ENCODE measurements at regions not wholly inside any gene's neighbourhood (a gene's known extent, or its start where the extent isn't known, plus 50 kb on each side); places are given as distances from the start of the nearest gene placed in this dataset.
"Not testable (repeated sequence)": the region's sequence is repeated elsewhere in the genome, so short reads cannot be mapped to it uniquely, and the experiment has no call there.

GRCh38 chr10:28179743-28180099 lies 123.1 kb downstream of the MPP7 start:
- Mint-ChIP-seq H3K9me3 (no peaks in the 10 kb centered on the region), H3K27ac (no peak overlapping the region), H3K4me1 (ENCODE audit: low read depth in 2 of 2) (peaks cover 23 to 27% of the 10 kb centered on the region in 2 donors), H3K27me3 (no peaks in the 10 kb centered on the region), H3K4me3 (peak overlapping the region; percentile 84), H3K36me3 (no peaks in the 10 kb centered on the region)
- ATAC-seq: no peak
- DNase-seq (ENCODE audit: low spot score): no peak

- peak; percentile 65 for DNase-seq (ENCODE audit: low spot score)
- ATAC-seq: peak; percentile 51 to 57
- Mint-ChIP-seq H3K9me3 (no peaks in the 10 kb centered on the region), H3K4me1 (ENCODE audit: low read depth in 2 of 2) (peaks cover 23 to 27% of the 10 kb centered on the region in 2 donors), H3K36me3 (no peaks in the 10 kb centered on the region), H3K27me3 (no peaks in the 10 kb centered on the region), H3K27ac (peak overlapping the region; percentile 88 to 95), H3K4me3 (peak overlapping the region; percentile 84)
Measured at GRCh38 chr10:28179006-28179742, 123.7 kb downstream of the MPP7 start.

GRCh38 chr10:28177944-28178637 lies 124.8 kb downstream of the MPP7 start:
- peaks cover 23 to 27% of the 10 kb centered on the region in 2 donors for H3K4me1 Mint-ChIP-seq (ENCODE audit: low read depth in 2 of 2)
- H3K36me3 Mint-ChIP-seq: no peaks in the 10 kb centered on the region
- DNase-seq (ENCODE audit: low spot score) (no peak), ATAC-seq (peak; percentile 87 to 88)
- H3K27me3 Mint-ChIP-seq: no peaks in the 10 kb centered on the region
- peak overlapping the region; percentile 84 for H3K4me3 Mint-ChIP-seq
- H3K9me3 Mint-ChIP-seq: no peaks in the 10 kb centered on the region
- peak overlapping the region; percentile 88 to 95 for H3K27ac Mint-ChIP-seq

GRCh38 chr10:28176498-28176897 lies 126.4 kb downstream of the MPP7 start:
- H3K9me3 Mint-ChIP-seq; ATAC-seq; H3K27me3 Mint-ChIP-seq; DNase-seq (ENCODE audit: low spot score); H3K36me3 Mint-ChIP-seq; H3K4me3 Mint-ChIP-seq: not testable (repeated sequence)
- Mint-ChIP-seq H3K27ac (peak overlapping the region; percentile 15 to 74), H3K4me1 (ENCODE audit: low read depth in 2 of 2) (peaks cover 23 to 27% of the 10 kb centered on the region in 2 donors)

DNA sequence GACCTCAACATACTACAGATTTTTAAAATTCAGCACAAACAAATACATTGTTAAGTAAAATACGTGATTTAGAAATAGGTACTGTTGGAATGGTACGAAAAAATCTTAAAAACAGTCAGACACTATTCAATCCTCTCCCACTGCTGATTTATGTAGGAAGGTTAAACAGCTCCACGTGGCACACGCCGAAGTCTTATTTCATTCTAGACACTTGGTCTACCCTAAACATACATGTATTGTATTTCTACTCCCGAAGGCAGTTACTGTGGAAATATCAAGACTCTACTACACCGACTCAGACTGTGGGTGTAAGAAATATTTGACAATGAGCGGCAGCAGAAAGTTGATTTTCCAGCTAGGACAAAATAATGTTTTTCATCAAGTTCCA lies 130.6 kb downstream of the MPP7 start:
- DNase-seq (ENCODE audit: low spot score): no peak
- no peak for ATAC-seq
- Mint-ChIP-seq H3K4me1 (ENCODE audit: low read depth in 2 of 2) (peaks cover 13 to 14% of the 10 kb centered on the region in 2 donors), H3K27ac (no peak overlapping the region), H3K36me3 (no peaks in the 10 kb centered on the region), H3K27me3 (no peaks in the 10 kb centered on the region), H3K9me3 (no peaks in the 10 kb centered on the region), H3K4me3 (no peak overlapping the region)

- Mint-ChIP-seq H3K27ac (no peak overlapping the region), H3K4me1 (ENCODE audit: low read depth in 2 of 2) (peaks cover 13 to 14% of the 10 kb centered on the region in 2 donors), H3K4me3 (no peak overlapping the region), H3K36me3 (no peaks in the 10 kb centered on the region), H3K27me3 (no peaks in the 10 kb centered on the region), H3K9me3 (no peaks in the 10 kb centered on the region)
- ATAC-seq (no peak), DNase-seq (ENCODE audit: low spot score) (no peak)
Measured at GRCh38 chr10:28171468-28172222, 131.2 kb downstream of the MPP7 start.

DNA sequence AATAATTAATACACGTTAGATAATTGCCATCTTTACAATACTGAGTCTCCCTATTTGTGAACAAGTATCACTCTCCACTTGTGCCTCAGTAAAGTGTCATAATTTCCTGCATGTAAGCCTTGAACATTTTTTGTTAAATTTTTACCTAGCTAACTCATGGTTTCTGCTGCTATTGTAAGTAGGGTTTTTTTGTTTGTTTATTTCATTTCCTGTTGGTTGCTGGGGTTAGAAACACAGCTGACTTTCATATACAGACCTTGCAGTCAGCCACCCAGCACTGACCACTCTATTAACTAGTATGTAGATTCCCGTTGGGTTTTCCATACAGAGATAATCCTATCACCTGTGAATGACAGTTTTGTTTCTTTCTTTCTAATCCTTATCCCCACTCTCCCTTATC lies 133.3 kb downstream of the MPP7 start:
- H3K4me3 Mint-ChIP-seq: no peak overlapping the region
- H3K9me3 Mint-ChIP-seq: no peaks in the 10 kb centered on the region
- DNase-seq (ENCODE audit: low spot score): no peak
- peaks cover 4 to 8% of the 10 kb centered on the region in 2 donors for H3K4me1 Mint-ChIP-seq (ENCODE audit: low read depth in 2 of 2)
- no peaks in the 10 kb centered on the region for H3K36me3 Mint-ChIP-seq
- H3K27ac Mint-ChIP-seq: no peak overlapping the region
- ATAC-seq: no peak
- no peaks in the 10 kb centered on the region for H3K27me3 Mint-ChIP-seq

GRCh38 chr10:28160866-28161405 lies 141.9 kb downstream of the MPP7 start:
- no peak overlapping the region for H3K4me3 Mint-ChIP-seq
- no peak for ATAC-seq
- no peak overlapping the region for H3K27ac Mint-ChIP-seq
- peaks cover 0 to 7% of the 10 kb centered on the region in 2 donors for H3K4me1 Mint-ChIP-seq (ENCODE audit: low read depth in 2 of 2)
- H3K27me3 Mint-ChIP-seq: no peaks in the 10 kb centered on the region
- DNase-seq (ENCODE audit: low spot score): no peak
- H3K36me3 Mint-ChIP-seq: peaks cover 4% of the 10 kb centered on the region
- peaks cover 3% of the 10 kb centered on the region for H3K9me3 Mint-ChIP-seq

- Mint-ChIP-seq H3K9me3 (no peaks in the 10 kb centered on the region), H3K4me3 (no peak overlapping the region), H3K4me1 (ENCODE audit: low read depth in 2 of 2) (peaks cover 0 to 3% of the 10 kb centered on the region in 2 donors), H3K36me3 (peaks cover 4% of the 10 kb centered on the region), H3K27ac (no peak overlapping the region), H3K27me3 (no peaks in the 10 kb centered on the region)
- DNase-seq (ENCODE audit: low spot score) (no peak), ATAC-seq (no peak)
Measured at GRCh38 chr10:28157379-28157778, 145.5 kb downstream of the MPP7 start.

- DNase-seq (ENCODE audit: low spot score): no peak
- H3K4me3 Mint-ChIP-seq: no peak overlapping the region
- no peaks in the 10 kb centered on the region for H3K27me3 Mint-ChIP-seq
- no peak for ATAC-seq
- no peaks in the 10 kb centered on the region for H3K9me3 Mint-ChIP-seq
- H3K36me3 Mint-ChIP-seq: peaks cover 4% of the 10 kb centered on the region
- peaks cover 0 to 3% of the 10 kb centered on the region in 2 donors for H3K4me1 Mint-ChIP-seq (ENCODE audit: low read depth in 2 of 2)
- no peak overlapping the region for H3K27ac Mint-ChIP-seq
Measured at GRCh38 chr10:28155726-28156125, 147.1 kb downstream of the MPP7 start.

GRCh38 chr10:28151636-28152035 lies 151.2 kb downstream of the MPP7 start:
- ATAC-seq: no peak
- no peak overlapping the region for H3K27ac Mint-ChIP-seq
- no peaks in the 10 kb centered on the region for H3K9me3 Mint-ChIP-seq
- no peak overlapping the region for H3K4me3 Mint-ChIP-seq
- no peak for DNase-seq (ENCODE audit: low spot score)
- H3K4me1 Mint-ChIP-seq (ENCODE audit: low read depth in 2 of 2): no peaks in the 10 kb centered on the region
- H3K36me3 Mint-ChIP-seq: no peaks in the 10 kb centered on the region
- H3K27me3 Mint-ChIP-seq: no peaks in the 10 kb centered on the region

- no peaks in the 10 kb centered on the region for H3K36me3 Mint-ChIP-seq
- H3K4me3 Mint-ChIP-seq: no peak overlapping the region
Measured at GRCh38 chr10:28149746-28150145, 150.9 kb upstream of the ODAD2 start.

GRCh38 chr10:28147706-28148105 lies 148.8 kb upstream of the ODAD2 start:
- ATAC-seq (no peak), DNase-seq (ENCODE audit: low spot score) (no peak)
- Mint-ChIP-seq H3K4me3 (no peak overlapping the region), H3K36me3 (no peaks in the 10 kb centered on the region), H3K27me3 (no peaks in the 10 kb centered on the region), H3K4me1 (ENCODE audit: low read depth in 2 of 2) (no peaks in the 10 kb centered on the region), H3K27ac (no peak overlapping the region), H3K9me3 (no peaks in the 10 kb centered on the region)

More at GRCh38 chr10:28149746-28150145, 150.9 kb upstream of the ODAD2 start:
- Mint-ChIP-seq H3K4me1 (ENCODE audit: low read depth in 2 of 2) (no peaks in the 10 kb centered on the region), H3K27ac (no peak overlapping the region), H3K27me3 (no peaks in the 10 kb centered on the region), H3K9me3 (no peaks in the 10 kb centered on the region)
- ATAC-seq (no peak), DNase-seq (ENCODE audit: low spot score) (no peak)

DNA sequence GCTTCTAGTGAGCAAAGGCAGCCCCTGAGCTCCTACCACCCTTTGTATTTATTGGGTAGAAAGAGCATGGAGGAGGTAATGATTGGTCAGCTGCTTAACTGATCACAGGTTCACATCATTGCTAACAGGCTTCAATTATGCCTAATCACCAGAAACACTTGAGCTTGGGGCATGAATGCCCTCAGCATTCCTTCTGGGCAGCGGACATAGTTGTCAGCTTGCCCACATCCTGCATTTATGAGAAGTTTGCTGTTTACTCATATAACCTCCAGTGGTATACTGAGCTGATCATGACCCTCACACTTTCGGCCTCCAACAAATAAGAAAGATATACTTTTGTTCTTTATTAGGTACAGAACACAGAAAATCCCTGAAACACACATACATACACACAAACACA lies 140.3 kb upstream of the ODAD2 start:
- H3K4me3 Mint-ChIP-seq: no peak overlapping the region
- H3K36me3 Mint-ChIP-seq: peaks cover 27% of the 10 kb centered on the region
- DNase-seq (ENCODE audit: low spot score) (no peak), ATAC-seq (no peak)
- H3K27me3 Mint-ChIP-seq: no peaks in the 10 kb centered on the region
- H3K27ac Mint-ChIP-seq: peak overlapping the region in 1 of 2 donors; percentile 42
- H3K9me3 Mint-ChIP-seq: peaks cover 10% of the 10 kb centered on the region
- peaks cover 0 to 2% of the 10 kb centered on the region in 2 donors for H3K4me1 Mint-ChIP-seq (ENCODE audit: low read depth in 2 of 2)

Data from natural killer cell treated with Interleukin-12 subunit alpha and Interleukin-12 subunit beta and Interleukin-15 and Interleukin-18, amount 100 ng/mL, for 72 hours (primary cell).